ENCODE measurements at regions not wholly inside any gene's neighbourhood (a gene's known extent, or its start where the extent isn't known, plus 50 kb on each side); places are given as distances from the start of the nearest gene placed in this dataset.
"Not testable (repeated sequence)": the region's sequence is repeated elsewhere in the genome, so short reads cannot be mapped to it uniquely, and the experiment has no call there.

DNA sequence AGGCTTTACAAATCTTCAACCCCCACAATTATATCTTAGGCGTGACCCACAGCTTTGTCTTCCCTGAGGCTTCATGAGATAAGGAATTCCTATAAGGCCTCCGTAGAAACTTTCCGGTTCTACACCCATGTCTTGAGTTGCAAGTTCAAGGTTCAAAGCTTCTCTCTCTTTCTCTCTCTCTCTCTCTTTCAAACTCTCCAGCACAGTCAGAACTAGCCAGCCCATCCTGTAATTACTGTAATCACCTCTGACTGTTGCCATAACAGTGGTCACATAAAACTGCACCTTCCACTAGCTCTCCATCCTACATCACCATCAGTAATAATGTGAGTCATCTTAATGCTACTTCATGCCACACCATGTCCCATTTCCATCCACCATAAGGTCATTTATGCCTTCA lies 90.0 kb upstream of the NFASC start:
- DNase-seq (ENCODE audit: low spot score), result no peak

- DNase-seq (ENCODE audit: low spot score), result no peak
Observed at GRCh38 chr1:204782118-204782700, 88.5 kb upstream of the NFASC start.

DNA sequence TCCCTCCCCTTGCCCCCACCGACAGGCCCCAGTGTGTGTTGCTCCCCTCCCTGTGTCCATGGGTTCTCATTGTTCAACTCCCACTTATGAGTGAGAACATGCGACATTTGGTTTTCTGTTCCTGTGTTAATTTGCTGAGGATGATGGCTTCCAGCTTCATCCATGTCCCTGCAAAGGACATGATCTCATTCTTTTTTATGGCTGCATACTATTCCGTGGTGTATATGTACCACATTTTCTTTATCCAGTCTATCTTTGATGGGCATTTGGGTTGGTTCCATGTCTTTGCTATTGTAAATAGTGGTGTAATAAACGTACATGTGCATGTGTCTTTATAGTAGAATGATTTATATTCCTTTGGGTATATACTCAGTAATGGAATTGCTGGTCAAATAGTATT lies 85.6 kb upstream of the NFASC start:
- DNase-seq (ENCODE audit: low spot score), result not testable (repeated sequence)

GRCh38 chr1:204788470-204788869 lies 82.2 kb upstream of the NFASC start:
- no peak for DNase-seq (ENCODE audit: low spot score)

DNA sequence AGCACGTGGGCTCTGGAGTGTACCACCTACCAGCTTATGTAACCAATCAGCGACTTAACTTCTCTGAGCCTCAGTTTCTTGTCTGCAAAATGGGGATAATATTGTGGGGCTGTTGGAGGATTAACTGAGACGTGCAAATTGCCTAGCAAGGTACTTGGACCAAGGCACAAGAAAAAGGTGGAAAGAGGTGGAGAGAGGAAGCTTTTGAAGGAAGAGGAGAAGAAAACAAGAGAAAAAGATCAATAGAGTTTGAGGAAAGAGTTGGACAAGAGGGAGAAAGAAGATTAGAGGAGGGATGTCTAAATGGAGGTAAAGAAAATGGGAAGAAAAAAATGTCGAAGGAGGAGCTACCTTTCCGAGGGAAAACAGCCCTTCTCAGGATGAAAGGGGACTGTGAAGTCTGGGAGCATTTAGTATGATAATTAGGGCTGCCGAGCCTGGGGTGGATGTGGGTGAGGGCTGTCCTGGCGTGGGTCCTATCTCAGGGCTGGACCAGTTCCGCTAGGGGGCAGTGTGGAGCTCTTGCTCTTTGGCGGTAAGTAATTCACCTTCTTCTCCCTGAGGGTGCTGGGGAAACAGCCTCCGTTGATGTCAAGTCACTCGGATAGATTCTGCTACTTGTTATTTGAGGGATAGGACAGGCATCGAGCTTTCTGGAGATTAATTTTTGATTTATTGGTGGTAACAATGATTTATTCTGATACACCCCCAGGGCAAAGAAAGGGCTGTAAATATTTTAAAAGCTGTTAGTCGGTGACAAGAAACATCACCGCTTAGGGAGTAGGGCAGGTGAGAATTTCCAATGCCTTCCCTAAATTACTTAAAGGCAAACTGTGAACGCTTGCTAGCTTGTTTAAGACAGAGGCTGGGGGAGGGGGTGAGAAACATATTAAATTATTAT lies 79.0 kb upstream of the NFASC start:
- peak; percentile 80 for DNase-seq (ENCODE audit: low spot score)

- no peak for DNase-seq (ENCODE audit: low spot score)
Observed at GRCh38 chr1:204792354-204792692, 78.3 kb upstream of the NFASC start.

DNA sequence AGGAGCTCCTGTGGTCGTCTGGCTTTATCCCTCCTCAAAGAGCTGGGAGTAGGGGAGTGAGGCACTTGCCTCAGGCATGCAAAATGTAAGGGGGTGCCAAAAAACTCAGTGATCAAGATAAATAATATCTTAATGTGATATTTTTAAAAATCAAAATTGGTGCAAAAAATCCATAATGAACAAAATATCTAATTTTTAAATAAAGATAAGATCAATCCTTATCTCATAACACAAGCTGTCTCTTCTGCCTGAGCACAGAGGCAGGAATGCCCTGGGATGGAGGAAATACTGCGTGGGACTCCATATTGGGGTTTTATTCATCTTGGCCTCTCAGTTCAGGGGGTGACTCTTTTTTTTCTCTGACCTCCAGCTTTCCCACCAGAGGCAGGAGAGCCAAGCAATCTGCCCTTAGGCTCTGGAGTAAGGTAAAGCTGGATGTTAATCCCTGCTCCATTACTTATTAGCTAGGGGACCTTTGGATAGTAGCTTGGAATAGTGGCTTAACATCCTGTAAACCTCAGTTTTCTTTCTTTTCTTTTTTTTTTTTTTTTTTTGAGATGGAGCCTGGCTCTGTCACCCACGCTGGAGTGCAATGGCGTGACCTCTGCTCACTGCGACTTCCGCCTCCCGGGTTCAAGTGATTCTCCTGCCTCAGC lies 77.3 kb upstream of the NFASC start:
- no peak for DNase-seq (ENCODE audit: low spot score)

DNA sequence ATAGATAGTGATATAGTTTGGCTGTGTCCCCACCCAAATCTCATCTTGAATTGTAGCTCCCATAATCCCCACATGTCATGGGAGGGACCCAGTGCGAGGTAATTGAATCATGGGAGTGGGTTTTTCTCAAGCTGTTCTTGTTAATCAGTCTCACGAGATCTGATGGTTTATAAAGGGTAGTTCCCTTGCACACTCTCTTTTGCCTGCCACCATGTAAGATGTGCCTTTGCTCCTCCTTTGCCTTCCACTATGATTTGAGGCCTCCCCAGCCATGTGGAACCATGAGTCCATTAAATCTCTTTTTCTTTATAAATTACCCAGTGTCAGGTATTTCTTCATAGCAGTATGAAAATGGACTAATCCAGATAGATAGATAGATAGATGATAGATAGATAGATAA lies 73.8 kb upstream of the NFASC start:
- DNase-seq (ENCODE audit: low spot score), result not testable (repeated sequence)

DNA sequence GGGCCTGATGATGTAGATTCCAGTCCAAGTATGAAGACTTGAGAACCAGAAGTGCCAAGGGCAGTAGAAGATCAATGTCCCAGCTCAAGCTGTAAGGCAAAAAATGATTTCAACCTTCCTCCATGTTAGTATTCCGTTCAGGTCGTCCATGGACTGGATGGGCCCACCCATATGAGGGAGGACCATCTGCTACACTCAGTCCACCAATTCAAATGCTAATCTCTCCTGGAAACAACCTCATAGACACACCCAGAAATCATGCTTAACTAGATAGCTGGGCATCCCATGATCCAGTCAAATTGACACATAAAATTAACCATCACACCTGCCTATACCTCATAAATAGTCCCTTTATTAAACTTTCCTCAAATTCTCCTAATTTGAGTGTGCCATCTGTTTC lies 73.3 kb upstream of the NFASC start:
- no peak for DNase-seq (ENCODE audit: low spot score)

DNA sequence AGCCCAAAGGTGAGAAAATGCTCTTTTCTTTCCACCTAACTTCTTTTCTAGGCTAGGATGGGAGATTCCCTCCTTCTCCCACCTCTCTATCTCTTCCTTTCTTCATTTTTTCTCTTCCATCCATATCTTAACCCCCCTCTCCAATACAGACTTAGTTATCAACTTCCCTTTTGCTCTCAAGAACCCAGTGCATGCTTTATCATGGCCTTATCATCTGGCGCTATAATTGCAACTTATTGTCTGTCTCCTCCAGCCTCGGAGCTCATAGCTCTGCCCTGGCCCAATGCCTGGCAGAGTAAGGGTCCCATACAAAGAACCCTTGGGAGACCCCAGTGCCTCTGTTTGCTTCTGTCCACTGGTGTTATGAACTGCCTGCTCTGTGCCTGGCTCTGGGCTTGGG lies 71.0 kb upstream of the NFASC start:
- DNase-seq (ENCODE audit: low spot score), result no peak

GRCh38 chr1:204801211-204801610 lies 69.5 kb upstream of the NFASC start:
- DNase-seq (ENCODE audit: low spot score), result no peak

DNA sequence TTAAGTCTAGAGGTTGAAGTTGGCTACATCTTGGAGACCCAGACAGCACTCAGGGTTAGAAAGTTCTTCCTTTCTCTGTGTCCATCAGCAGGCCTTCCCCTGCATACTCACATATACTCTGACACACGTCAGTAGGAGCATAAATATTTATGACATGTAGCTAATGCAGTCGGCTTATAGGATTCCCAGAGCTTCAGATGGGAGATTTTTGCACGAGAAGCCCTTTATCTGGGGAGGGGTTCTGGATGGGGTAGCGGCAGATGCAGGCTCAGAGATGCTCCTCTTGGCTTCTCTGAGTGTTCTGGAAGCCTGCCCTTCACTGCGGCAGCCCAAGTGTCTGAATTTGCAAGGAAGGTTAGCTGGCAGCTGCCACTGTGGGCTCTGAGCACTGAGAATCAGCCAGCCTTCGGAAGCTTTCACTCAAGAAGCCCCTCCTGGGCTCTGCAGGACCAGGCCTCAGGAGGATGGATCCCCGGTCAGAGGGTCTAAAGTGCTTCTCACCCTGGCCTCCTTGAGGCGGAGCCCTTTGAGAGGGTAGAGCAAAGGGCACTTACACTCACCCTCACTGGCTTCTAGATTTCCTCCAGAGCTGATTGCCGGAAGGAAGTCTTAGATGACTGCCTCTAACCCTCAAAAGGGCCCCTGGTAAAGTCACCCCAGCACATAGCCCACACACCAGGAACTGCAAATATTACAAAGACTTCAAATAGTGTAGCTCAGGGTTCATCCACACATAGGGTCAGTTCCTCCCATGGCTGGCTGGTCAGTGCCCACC lies 68.1 kb upstream of the NFASC start:
- DNase-seq (ENCODE audit: low spot score), result no peak

- no peak for DNase-seq (ENCODE audit: low spot score)
Observed at GRCh38 chr1:204803607-204804006, 67.1 kb upstream of the NFASC start.

DNA sequence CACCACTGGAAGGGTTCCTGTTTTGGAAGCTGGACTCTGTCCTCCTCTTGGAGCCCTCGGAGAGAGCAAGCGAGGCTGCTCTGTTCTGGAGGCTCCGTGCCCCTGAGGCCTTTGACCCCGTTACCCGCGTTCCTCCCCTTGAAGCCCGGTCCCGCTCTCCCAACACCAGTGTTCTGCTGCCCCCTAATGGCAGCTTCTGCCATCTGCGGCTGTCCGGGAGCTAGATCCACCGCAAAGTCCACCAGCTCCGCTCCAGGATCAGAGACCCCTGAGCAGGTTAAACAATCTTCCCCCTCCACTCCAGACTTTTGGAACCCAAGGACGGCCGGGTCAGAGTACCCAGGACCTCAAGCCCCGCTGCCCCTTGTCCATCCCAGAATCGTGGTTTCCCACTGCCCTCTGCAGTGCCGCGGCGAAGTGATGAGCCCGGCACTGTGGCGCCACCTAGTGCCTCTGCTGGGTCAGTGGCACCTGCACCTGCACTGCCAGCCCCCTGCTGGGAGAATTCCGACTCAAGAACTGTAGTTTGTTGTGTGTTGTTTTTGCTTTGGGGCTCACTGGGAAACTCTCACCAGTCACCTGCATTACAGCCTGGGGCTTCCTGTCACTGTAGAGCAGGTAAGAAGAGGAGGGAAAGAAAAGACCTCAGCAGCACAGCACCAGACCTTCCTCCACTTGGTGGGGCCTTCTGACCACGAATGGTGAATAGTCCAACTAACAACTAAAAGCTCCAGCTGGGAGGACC lies 63.5 kb upstream of the NFASC start:
- peak; percentile 90 for DNase-seq (ENCODE audit: low spot score)

GRCh38 chr1:204809488-204809887 lies 61.2 kb upstream of the NFASC start:
- no peak for DNase-seq (ENCODE audit: low spot score)

GRCh38 chr1:204812842-204813241 lies 57.8 kb upstream of the NFASC start:
- DNase-seq (ENCODE audit: low spot score), result no peak

- no peak for DNase-seq (ENCODE audit: low spot score)
Observed at GRCh38 chr1:204813522-204813921, 57.1 kb upstream of the NFASC start.

- no peak for DNase-seq (ENCODE audit: low spot score)
Observed at GRCh38 chr1:204814166-204814884, 56.3 kb upstream of the NFASC start.

DNA sequence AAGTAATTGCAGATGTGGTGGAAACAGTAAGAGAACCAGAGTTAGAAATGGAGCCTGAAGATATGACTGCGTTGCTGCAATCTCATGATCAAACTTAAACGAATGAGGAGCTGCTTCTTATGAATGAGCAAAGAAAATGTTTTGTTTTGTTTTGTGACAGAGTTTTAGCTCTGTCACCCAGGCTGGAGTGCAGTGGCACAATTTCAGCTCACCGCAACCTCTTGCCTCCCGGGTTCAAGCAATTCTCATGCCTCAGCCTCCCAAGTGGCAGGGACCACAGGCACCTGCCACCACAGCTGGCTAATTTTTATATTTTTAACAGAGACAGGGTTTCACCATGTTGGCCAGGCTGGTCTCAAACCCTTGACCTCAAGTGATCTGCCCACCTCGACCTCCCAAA lies 53.3 kb upstream of the NFASC start:
- no peak for DNase-seq (ENCODE audit: low spot score)

DNA sequence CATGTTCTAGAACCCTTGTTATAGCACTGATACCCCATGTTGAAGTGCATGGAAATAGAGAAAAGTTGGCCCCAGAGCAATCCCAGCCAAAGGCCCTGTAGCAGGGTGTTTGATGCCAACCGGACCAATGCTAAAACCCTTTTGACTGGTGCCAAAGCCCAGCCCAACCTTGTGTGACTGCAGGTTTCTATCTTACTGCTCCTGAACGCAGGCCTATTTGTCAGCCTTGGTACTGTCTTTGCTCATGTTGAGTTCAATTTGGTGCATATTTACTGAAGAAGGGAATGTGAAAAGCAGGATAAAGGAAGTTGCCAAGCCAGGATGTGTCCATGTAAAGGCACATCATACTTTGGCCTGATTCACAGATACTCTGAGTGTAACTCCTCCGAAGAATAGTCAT lies 51.7 kb upstream of the NFASC start:
- DNase-seq (ENCODE audit: low spot score), result no peak

GRCh38 chr1:204819495-204819894 lies 51.2 kb upstream of the NFASC start:
- no peak for DNase-seq (ENCODE audit: low spot score)
